LNCAP (cell line): ENCODE measurements at regions not wholly inside any gene's neighbourhood (a gene's known extent, or its start where the extent isn't known, plus 50 kb on each side); places are given as distances from the start of the nearest gene placed in this dataset.

Experiments
- CTCF ChIP-seq: fragments of 450-650 bp; IDR thresholded peaks from 2 replicates; pipeline ENCODE4 v1.5.1; 2017; ENCODE audit warnings: mild to moderate bottlenecking

GRCh38 chr11:86183694-86184093 lies 60.9 kb upstream of the EED start:
- TF ChIP-seq CTCF, result no peak

- TF ChIP-seq CTCF, result no peak
These were observed 61.5 kb upstream of the EED start for GRCh38 chr11:86182976-86183584.

DNA sequence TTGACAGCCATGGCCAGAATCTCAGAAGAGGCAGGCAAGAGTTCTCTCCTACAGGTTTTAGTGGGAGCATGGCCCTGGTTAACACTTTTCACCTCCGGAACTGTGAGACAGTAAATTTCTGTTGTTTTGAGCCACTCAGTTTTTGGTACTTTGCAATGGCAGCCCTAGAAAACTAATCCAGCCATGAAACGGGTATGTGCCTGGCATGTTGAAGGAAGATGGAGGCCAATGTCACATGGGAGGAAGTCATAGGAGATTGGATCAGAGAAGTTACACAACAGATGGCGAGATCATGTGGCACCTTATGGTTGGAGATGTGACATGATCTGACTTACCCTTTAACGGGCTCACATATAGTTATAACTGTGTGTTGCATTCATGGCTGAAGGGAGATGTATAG lies 63.2 kb upstream of the EED start:
- no peak for TF ChIP-seq CTCF

DNA sequence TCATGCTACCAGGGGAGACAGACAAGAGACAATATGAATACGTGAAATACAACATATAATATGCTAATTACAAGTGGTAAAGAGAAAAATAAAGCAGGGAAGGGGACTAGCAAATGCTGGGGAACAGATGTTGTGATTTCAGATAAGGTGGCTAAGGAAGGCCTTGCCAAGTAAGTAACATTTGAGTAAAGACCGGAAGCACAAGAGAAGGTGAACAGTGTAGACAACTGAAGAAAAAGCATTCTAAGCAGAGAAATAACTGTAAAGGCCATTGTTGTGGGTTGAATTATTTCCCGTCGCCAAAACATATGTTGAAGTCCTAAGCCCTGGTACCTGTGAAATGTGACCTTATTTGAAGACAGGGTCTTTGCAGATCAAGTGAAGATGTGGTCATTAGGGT lies 63.7 kb upstream of the EED start:
- no peak for TF ChIP-seq CTCF

DNA sequence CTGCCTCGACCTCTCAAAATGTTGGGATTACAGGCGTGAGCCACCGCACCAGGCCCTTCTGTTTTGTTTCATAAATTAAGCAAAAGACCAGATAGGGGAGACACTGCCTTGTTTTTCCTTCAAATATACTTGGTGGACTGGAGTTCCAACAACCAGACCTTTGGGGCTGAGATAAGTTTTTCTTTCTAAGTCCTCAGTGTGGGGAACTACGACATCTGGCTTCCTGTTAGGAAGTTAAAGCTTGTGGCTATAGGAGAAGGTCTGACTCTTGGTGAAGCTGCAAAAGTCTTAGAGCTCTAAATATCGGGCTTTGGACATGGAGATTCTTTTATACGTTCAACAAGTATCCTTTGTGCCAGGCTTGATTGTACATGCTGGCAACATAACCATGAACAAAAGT lies 64.1 kb upstream of the EED start:
- TF ChIP-seq CTCF, result no peak

DNA sequence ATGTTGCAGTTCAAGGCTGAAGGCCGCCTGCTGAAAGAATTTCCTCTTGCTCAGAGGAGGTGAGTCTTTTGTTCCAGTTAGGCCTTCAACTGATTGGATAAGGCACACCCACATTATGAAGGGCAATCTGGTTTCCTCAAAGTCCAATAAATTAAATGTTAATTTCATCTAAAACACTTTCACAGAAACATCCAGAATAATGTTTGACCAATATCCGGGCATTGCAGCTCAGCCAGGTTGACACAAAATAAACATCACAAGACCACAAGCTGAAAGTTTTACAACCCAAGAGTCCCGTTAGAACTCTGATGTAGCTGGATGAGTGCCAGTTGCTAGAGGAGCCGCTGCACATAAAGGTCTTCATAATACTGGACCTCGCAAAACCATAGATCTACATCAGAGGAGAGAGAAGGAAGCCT lies 64.9 kb upstream of the EED start:
- TF ChIP-seq CTCF, result no peak

DNA sequence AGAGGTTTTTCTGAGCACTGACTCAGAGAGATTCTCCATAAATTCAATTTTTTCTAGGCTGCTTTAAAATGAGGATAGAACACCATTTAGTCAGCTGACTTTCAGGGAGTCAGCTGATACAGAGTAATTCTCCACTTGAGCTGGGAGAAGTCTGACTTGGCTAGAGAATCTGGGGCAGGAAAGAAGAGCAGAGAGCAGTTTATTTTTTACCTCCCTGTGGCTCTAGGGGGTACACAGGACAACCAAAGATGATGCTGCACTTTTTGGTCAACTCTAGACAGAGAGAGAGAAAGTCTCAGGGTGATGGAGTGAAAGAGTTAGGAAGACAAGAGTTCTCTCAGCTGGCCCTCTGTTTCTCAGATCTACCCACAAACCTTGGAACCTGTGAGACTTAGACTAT lies 67.3 kb upstream of the EED start:
- no peak for TF ChIP-seq CTCF
